HepG2 (cell line): ENCODE measurements at regions not wholly inside any gene's neighbourhood (a gene's known extent, or its start where the extent isn't known, plus 50 kb on each side); places are given as distances from the start of the nearest gene placed in this dataset.

Experiments used
- AGO2 ChIP-seq: fragments of 200-400 bp; formaldehyde crosslinking; optimal IDR thresholded peaks from 2 replicates; pipeline ENCODE3; 2017; ENCODE audit warnings: mild to moderate bottlenecking, low read depth, low read length, moderate library complexity
- KDM1A ChIP-seq: IDR thresholded peaks from 2 replicates; pipeline ENCODE4 v1.6.1; 2016; ENCODE audit warnings: missing compliant biosample characterization
- NFRKB ChIP-seq: fragments of 450-650 bp; IDR thresholded peaks from 2 replicates; pipeline ENCODE4 v1.6.1; 2017
- ZFX ChIP-seq: sonication (generic); formaldehyde crosslinking; IDR thresholded peaks from 2 replicates; pipeline ENCODE4 v1.4.0; 2020; ENCODE audit warnings: mild to moderate bottlenecking, low read depth, missing genetic modification reagents, moderate library complexity
- ZNF143 ChIP-seq: sonication (generic); formaldehyde crosslinking; IDR thresholded peaks from 2 replicates; pipeline ENCODE4 v1.4.0; 2020; ENCODE audit warnings: missing genetic modification reagents
- ZNF672 ChIP-seq: sonication (generic); formaldehyde crosslinking; IDR thresholded peaks from 2 replicates; pipeline ENCODE4 v1.8.1; 2022; ENCODE audit warnings: missing genetic modification reagents

DNA sequence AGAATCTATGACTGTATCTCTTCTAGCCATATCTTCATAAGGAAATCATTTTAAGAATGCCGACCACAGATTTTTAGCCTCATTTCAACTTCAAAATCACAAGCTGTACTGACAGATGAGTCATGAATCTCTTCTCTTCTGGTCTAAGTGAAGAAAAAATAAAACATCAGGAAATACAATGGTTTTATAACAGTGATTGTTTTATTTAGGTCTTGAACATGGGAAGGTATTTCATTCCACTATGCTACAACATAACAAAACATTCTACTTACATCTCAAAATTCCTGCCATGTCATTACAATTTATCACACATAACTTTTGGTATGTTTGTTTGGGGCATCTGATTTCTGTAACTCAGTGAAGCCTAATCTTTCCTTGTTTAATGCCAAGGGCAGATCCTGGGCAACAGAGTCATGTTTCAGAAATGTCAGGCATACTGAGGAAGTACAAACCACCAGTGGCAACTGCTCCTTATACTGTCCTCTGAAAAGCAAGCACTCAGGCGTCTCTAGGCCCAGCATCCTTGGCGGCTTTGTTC is 325.0 kb downstream of the PDHA2 start:
- TF ChIP-seq ZFX (CRISPR knock-in tag) (no peak), KDM1A (CRISPR knock-in tag) (no peak), ZNF143 (CRISPR knock-in tag) (no peak), AGO2 (no peak), ZNF672 (CRISPR knock-in tag) (no peak), NFRKB (no peak)
